HPDE6-E6E7 (cell line): ENCODE measurements at regions not wholly inside any gene's neighbourhood (a gene's known extent, or its start where the extent isn't known, plus 50 kb on each side); places are given as distances from the start of the nearest gene placed in this dataset.

Source experiments
- DNase-seq: peaks from one replicate; pipeline ENCODE4 v3.0.0; 2011; ENCODE audit warnings: missing footprints; ENCODE audit errors: extremely low spot score

DNA sequence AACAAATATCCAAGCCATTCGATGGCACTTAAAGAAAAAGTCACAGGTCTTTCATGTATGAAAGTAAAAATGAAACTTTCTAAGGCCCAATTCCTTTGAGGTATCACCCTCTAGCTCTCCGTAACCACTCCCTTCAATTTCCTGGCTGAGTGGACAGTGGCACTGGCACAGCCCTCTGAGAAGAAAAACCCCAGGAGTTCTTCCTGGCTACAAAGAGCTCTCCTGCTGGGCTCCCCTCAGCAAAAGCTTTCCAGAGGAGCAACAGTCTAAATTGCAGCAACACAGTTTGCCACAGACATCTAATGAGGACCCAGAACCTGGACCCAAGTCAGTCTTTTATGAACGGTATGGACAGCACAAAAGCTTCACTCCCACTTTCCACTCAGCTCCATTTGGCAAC lies 71.8 kb downstream of the FUNDC1 start:
- no peak for DNase-seq

DNA sequence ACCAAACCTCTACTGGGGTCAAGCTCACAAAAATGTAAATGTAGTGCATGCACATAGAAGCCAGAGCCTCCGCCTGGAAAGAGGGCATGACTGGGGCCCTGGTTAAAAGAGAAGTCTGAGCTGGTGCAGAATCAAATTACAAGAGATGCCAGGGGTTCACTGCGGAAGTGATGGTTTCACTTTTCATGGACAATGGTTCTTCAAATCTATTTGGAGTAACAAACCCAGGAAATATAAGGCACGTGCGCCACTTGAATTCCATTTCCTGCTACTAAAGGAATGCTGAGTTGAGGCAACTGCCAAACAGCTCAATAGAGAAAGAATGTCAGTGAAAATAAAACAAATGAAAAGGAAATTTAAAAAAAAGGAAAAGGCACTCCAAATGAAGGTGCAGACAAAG lies 79.8 kb downstream of the FUNDC1 start:
- no peak for DNase-seq

DNA sequence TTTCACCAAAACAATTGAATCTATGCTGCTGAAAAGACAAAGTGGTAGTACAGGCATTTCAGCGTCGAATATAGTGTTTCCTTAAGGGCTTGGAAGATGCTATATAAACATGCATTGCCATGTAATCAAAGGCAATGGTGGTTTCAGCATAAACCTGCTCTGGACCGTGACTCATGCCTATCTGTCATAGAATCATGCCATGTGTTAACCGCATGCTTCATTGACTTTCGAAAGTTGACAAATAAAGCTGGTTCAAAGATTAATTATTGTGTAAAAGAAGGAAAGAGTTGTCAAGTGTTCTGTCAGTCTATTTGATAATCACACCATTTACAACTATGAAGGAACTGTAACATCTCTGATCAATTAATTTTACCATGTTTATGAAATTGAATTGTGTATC lies 83.2 kb downstream of the FUNDC1 start:
- peak; percentile 70 for DNase-seq

DNA sequence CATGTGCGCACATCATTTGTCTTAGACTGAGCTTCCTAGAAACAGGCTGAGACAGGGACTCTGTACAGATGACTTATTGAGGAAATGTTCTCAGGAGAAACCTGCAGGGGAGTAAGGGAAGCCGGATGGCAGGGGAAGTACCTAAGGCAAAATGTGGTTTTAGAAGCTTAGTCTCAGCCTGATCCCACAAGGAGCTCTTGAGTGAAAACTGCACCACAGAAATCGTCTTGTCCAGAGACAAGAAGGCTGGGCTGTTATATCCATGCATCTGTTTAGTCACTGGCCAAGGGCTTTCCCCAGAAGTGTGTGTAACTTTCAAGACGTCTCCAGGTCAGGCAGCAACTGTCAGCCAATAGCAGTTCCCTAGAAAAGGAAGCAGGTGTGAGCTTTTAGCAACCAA lies 86.0 kb downstream of the FUNDC1 start:
- no peak for DNase-seq

DNA sequence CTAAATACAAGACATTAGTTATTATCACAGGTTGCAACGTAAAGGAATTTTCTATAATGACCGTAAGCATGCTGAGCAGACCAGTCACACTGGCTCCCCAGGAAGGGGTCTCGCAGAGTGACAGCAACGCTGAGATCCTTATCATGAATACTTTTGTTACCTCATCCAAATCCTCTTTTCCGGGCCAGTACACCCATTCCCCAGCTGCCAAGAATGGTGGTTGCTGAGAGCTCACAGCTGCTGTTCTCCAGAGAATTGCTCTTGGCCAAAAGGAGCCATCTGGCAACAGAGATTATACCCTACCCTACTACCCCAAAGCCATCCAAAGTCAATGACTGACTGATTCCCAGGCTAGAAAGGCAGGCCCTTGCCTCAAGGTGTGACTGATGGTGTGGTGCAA lies 91.6 kb downstream of the FUNDC1 start:
- no peak for DNase-seq

DNA sequence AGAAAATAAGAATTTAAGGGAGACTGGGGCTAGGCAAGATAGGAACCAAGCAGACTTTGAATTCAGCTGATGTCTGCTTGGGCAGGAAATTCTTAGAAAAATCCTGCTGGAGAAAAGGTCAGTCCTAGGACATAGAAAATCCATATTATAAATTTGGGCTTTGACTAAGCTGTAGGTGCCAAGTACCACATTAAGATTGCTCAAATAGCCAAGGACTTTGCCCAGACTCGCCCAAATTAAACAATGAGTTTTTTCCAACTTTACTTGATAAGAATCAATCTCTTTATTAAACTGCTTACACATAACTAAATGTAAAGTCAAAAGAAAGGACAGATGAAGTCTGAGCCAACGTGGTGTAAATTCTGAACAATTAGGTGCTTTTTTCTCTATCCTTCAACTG lies 95.4 kb downstream of the FUNDC1 start:
- DNase-seq, result no peak

DNA sequence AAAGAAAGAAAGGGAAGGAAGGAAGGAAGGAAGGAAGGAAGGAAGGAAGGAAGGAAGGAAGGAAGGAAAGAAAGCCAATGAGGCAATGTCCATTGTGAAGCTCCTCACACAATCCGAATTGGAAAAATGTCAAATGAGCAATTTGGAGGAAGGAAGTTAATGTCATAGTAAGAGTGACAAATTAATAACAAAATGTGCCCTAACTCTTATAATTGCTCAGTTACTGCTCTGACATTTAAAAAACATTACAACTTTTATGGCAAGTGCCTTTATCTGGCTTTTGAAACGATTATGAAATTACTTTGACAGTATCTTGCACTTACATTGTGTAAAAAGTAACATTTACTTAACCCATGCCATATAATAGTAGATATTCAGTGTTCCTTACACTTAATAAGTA lies 96.5 kb upstream of the EFHC2 start:
- no peak for DNase-seq

DNA sequence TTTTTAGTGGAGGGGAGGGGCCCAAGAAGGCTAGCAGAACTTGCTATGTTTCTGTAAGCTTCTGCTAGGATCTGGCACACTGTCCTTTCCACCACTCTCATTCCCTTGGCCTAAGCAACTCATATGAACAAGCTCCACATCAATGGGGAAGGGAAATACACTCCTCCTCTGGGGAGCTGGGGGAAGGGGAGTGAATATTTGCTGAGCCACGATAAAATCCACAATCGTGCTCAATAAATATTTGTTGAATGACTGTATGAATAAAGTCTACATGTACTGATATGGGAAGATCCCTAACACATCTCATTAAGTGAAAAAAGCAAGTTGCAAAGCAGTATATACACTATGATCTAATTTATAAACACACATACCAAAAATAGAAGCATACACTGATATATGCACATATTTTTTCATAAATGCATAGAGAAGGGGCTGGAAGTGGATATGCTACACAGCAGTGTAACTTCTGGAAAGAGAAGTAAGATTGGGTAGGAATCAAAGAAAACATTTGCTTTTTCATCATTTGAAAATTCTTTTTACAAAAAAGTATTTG lies 95.8 kb upstream of the EFHC2 start:
- no peak for DNase-seq

DNA sequence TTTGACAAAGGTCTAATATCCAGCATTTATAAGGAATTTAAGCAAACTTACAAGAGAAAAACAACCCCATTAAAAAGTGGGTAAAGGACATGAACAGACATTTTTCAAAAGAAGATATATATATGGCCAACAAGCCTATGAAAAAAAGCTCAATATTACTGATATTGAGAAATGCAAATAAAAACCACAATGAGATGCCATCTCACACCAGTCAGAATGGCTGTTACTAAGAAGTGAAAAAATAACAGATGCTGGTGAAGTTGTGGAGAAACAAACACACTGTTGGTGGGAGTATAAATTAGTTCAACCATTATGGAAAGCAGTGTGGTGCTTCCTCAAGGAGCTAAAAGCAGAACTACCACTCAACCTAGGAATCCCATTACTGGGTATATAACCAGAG lies 91.6 kb upstream of the EFHC2 start:
- DNase-seq, result no peak

DNA sequence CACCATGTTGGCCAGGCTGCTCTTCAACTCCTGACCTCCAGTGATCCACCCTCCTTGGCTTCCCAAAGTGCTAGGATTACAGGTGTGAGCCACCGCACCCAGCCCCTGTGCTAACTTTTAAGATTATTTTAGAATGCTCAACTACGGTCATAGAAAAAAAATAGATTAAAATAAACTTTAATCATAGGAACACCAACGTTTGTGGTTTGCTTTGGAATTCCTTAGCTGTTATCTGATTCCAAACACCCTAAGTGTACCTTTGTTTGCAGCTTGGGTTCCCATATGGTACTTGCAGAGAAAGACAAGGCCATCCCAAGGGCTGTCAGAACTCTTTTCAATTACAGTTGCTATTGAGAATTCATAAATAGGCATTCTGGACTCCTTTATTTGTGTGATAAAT lies 90.1 kb upstream of the EFHC2 start:
- DNase-seq, result no peak

DNA sequence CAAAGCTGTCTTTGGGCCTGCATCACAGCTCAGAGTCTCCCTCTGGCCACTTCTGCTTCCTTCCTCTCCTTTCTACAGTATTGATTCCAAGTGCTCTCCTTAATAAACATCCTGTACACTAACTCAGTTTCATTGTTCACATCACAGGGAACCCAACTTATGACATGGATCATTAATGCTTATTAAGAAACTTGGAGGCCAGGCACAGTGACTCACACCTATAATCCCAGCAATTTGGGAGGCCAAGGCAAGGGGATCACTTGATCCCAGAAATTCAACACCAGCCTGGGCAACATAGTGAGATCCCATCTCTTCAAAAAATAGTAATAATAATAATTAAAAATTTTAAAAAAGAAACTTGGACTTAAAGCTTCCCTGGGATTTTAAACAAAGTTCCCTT lies 89.2 kb upstream of the EFHC2 start:
- DNase-seq, result no peak

DNA sequence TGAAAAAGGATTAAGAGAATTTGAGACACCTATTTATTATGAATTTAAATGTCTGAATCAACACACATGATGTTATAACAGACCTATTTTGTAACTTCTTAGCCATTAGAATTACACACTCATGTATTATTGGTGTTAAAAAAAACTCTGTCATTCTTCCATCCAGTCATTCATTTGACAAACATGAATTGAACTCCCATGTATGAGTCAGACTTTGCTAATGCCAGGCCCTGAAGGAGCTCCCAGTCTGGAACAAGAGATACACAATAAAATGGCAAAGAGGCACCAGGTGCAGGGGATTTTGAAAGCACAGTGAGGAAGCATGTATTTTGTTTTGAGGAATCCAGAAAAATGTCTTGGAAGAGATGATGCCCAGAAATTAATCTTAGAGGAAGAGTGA lies 87.7 kb upstream of the EFHC2 start:
- DNase-seq, result peak; percentile 45

DNA sequence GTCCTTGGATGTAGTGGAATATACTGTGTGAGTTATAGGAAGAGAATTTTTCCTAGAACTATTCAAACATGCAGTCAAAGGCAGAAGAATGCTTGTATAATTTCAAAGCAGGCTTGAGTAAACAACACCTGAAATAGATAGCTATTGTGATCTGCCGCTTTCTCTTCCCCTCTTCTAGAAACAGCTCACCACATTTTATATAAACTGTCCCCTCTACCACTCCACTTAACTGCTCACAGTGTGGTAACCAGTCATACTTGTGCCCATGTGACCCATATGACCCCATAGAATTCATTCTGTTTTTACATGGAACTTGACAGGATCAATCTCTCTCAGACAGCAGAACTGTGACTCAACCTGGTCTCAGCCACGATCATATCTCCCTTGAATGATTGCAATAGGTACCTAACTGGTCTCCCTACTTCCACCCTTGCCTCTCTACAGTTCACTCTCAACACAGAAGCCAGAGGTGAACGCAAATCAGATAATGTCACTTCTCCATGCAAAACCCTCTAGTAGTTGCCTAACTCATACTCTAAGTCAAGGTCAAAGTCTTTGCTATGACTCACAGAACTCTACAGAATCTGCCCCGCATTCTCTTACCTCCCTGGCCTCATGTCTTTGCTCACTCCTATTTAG lies 85.6 kb upstream of the EFHC2 start:
- DNase-seq, result no peak

DNA sequence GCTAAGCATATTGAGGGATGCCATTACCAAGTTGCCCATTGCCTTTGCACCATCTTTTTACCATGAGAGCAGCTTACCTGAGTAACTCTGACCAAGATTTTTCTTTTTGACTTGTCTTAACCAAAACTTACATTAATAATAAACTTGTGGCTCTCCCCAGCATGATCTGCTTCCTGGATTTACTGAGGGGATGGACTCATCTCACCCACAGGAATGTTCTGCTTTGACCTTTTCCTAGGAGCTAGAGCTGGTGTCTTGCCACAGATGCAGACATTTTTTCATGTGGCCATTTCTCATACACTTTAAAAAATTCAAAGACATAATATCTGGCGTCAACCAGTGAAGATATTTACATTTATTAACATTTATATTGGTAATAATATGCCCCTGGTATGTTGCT lies 79.2 kb upstream of the EFHC2 start:
- no peak for DNase-seq

DNA sequence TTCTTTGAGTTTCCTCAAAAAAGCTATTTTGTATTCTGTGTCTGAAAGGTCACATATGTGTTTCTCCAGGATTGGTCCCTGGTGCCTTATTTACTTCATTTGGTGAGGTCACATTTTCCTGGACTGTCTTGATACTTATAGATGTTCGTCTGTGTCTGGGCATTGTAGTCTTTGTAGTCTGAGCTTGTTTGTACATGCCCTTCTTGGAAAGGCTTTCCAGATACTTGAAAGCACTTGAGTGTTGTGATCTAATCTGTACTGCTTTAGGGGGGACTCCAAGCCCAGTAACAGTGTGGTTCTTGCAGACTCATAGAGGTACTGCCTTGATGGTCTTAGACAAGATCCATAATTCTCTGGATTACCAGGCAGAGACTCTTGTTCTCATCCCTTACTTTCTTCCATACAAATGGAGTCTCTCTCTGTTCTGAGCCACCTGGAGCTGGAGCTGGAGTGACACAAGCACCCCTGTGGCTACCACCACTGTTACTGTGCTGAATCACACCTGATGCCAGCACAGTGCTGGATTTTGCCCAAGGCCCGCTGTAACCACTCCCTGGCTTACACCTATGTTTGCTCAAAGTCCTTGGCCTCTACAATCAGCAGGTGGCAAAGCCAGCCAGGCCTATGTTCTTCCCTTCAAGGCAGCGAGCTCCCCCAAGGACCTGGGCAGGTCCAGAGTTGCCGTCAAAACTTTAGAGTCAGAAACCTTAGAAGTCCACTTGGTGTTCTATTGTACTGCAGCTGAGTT lies 72.3 kb upstream of the EFHC2 start:
- no peak for DNase-seq

DNA sequence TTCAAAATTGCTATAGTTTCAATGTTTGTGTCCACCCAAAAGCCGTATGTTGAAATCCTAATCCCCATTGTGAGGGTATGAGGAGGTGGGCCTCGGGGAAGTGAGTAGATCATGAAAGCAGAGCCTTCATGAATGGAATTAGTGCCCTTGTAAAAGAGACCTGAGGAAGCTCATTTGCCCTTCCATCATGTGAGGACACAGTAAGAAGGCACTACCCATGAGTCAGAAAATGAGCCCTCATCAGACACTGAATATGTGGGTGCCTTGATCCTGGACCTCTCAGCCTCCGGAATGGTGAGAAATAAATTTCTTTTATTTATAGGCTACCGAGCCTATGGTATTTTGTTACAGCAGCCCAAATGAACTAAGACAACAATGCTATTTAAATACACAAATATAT lies 57.7 kb upstream of the EFHC2 start:
- DNase-seq, result no peak

DNA sequence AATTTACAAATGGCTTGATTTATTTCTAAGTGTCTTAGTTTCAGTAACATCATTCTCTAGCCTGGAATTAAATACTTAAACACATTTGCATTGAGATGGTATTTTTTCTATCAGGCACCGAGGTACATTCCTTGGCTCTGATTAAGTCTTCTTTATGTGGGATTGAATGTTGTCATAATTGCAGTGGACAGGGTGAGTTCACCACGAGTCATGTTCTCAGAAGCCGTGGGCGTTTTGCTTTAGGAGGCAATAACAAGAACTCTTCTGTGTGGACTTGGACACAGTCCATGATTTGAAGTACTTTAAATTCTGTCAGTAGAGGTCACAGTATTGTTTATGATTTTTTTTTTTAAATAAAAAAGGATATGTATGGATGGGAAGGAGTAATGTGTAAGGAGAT lies 57.1 kb upstream of the EFHC2 start:
- DNase-seq, result peak; percentile 43

DNA sequence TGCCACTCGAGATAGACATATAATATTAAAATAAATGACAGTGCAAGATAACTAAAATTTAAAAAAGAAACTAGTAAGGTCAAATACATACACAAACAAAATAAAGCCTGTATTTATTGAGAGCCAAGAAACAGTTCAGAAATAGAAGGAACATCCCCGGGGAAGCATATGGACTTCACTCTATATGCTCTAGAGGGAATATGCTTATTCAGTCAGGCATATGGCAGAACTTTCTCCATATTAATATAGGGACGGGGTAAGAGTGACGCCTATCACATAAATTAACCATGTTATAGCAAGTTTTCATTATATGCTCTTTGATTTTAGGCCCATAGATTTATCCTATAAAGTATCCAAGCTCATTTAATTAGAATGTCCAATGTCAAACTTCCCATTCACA lies 56.7 kb upstream of the EFHC2 start:
- DNase-seq, result no peak
